ENCODE measurements at regions not wholly inside any gene's neighbourhood (a gene's known extent, or its start where the extent isn't known, plus 50 kb on each side); places are given as distances from the start of the nearest gene placed in this dataset.

DNA sequence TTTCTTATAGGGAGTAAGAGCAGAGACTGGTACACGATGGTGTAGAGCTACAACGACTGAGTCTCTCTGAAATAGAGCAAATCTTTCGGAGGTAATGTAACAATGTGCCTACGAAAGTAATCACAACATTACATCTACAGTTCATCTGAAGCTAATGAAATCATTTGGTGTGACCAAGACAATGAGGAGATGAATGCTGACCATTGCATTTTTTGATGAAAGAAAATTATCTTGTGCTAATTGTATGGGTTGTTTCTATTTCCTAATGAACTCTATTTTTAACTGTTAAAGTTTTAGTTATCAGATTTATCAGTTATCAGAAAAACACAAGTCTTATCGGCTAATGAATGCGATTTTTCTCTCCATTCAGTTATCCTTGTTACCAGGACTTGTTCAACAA lies 913.4 kb downstream of the SLITRK6 start:
- no peaks in the 10 kb centered on the region for H3F3A ChIP-seq (ENCODE audit: low read depth)
- no peak for TF ChIP-seq EZH2phosphoT487 (IDR thresholded peaks at IDR 0.05; ENCODE audit: borderline replicate concordance)
- TF ChIP-seq, protein P1, sequence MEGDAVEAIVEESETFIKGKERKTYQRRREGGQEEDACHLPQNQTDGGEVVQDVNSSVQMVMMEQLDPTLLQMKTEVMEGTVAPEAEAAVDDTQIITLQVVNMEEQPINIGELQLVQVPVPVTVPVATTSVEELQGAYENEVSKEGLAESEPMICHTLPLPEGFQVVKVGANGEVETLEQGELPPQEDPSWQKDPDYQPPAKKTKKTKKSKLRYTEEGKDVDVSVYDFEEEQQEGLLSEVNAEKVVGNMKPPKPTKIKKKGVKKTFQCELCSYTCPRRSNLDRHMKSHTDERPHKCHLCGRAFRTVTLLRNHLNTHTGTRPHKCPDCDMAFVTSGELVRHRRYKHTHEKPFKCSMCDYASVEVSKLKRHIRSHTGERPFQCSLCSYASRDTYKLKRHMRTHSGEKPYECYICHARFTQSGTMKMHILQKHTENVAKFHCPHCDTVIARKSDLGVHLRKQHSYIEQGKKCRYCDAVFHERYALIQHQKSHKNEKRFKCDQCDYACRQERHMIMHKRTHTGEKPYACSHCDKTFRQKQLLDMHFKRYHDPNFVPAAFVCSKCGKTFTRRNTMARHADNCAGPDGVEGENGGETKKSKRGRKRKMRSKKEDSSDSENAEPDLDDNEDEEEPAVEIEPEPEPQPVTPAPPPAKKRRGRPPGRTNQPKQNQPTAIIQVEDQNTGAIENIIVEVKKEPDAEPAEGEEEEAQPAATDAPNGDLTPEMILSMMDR (conservative IDR thresholded peaks at IDR 0.05; ENCODE audit: low read length) = no peak
- H3K4me3 ChIP-seq (ENCODE audit: low read length, poor library complexity, severe bottlenecking) = no peak overlapping the region
- no peaks in the 10 kb centered on the region for H3K9me2 ChIP-seq (replicated peaks; ENCODE audit: low read depth, low read length)
- H3K9ac ChIP-seq (ENCODE audit: low read depth, low read length, poor library complexity, severe bottlenecking) = no peak overlapping the region
- no peaks in the 10 kb centered on the region for H4K20me1 ChIP-seq (ENCODE audit: insufficient read depth, low read length, poor library complexity, severe bottlenecking)
- H3K79me2 ChIP-seq (ENCODE audit: insufficient read depth, low read length) = no peaks in the 10 kb centered on the region
- H3K4me2 ChIP-seq (ENCODE audit: low read depth, low read length, poor library complexity, severe bottlenecking) = no peak overlapping the region
- H3K9me3 ChIP-seq (ENCODE audit: insufficient read depth, low read depth, low read length) = no peaks in the 10 kb centered on the region
- no peaks in the 10 kb centered on the region for H3K36me3 ChIP-seq (ENCODE audit: insufficient read depth, low read length)
- no peaks in the 10 kb centered on the region for H3K4me1 ChIP-seq (ENCODE audit: insufficient read depth, low read length, poor library complexity, severe bottlenecking)
- H2AFZ ChIP-seq (ENCODE audit: low read length) = no peak overlapping the region
- H3K27me3 ChIP-seq (ENCODE audit: insufficient read depth, low read length, poor library complexity, severe bottlenecking) = no peaks in the 10 kb centered on the region

DNA sequence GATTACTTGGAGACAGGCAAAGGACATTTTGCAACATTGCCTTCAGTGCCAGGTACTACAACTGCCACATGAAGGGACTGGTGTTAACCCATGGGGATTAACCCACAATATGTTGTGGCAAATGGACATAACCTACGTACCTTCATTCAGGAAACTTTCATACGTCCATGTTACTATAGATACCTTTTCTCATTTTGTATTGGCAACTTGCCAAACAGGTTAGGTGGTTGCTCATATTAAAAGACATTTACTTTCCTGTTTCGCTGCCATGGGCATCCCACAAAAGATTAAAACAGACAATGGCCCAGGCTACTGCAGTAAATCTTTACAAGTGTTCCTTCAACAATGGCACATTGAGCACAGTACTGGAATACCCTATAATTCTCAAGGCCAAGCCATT lies 925.3 kb downstream of the SLITRK6 start:
- H3K4me2 ChIP-seq (ENCODE audit: low read depth, low read length, poor library complexity, severe bottlenecking) = no peak overlapping the region
- no peaks in the 10 kb centered on the region for H4K20me1 ChIP-seq (ENCODE audit: insufficient read depth, low read length, poor library complexity, severe bottlenecking)
- TF ChIP-seq, protein P1 (conservative IDR thresholded peaks at IDR 0.05; ENCODE audit: low read length) = no peak
- TF ChIP-seq EZH2phosphoT487 (IDR thresholded peaks at IDR 0.05; ENCODE audit: borderline replicate concordance) = no peak
- no peak overlapping the region for H3K9ac ChIP-seq (ENCODE audit: low read depth, low read length, poor library complexity, severe bottlenecking)
- no peaks in the 10 kb centered on the region for H3F3A ChIP-seq (ENCODE audit: low read depth)
- H2AFZ ChIP-seq (ENCODE audit: low read length) = no peak overlapping the region
- H3K36me3 ChIP-seq (ENCODE audit: insufficient read depth, low read length) = no peaks in the 10 kb centered on the region
- H3K27me3 ChIP-seq (ENCODE audit: insufficient read depth, low read length, poor library complexity, severe bottlenecking) = no peaks in the 10 kb centered on the region
- no peak overlapping the region for H3K4me3 ChIP-seq (ENCODE audit: low read length, poor library complexity, severe bottlenecking)
- no peaks in the 10 kb centered on the region for H3K9me2 ChIP-seq (replicated peaks; ENCODE audit: low read depth, low read length)
- no peaks in the 10 kb centered on the region for H3K79me2 ChIP-seq (ENCODE audit: insufficient read depth, low read length)
- H3K4me1 ChIP-seq (ENCODE audit: insufficient read depth, low read length, poor library complexity, severe bottlenecking) = no peaks in the 10 kb centered on the region
- H3K9me3 ChIP-seq (ENCODE audit: insufficient read depth, low read depth, low read length) = no peaks in the 10 kb centered on the region

DNA sequence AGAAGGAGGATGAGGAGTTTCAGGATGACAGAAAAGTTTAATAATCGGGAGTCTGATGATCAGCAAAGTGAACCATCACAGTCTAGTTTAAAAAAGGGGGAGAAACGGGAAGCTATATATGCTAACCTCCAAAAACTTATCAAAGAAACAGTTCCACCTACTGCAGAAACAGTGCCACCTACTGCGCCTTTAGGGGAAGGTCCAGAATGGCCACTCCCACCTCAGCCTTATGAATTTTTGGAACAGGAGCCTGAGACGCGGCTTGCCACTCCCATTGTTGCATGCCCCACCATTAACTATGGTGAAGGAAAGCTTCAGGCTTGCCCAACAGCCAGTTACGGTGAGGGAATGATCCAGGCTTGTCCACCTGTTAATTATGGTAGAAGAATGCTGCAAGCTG lies 929.0 kb downstream of the SLITRK6 start:
- no peaks in the 10 kb centered on the region for H3K9me3 ChIP-seq (ENCODE audit: insufficient read depth, low read depth, low read length)
- peak overlapping the region; percentile 86 for H2AFZ ChIP-seq (ENCODE audit: low read length)

More for the DNA sequence above, 929.0 kb downstream of the SLITRK6 start:
- Histone ChIP-seq H3K27me3 (ENCODE audit: insufficient read depth, low read length, poor library complexity, severe bottlenecking) (no peaks in the 10 kb centered on the region), H3K9ac (ENCODE audit: low read depth, low read length, poor library complexity, severe bottlenecking) (no peak overlapping the region), H3K4me1 (ENCODE audit: insufficient read depth, low read length, poor library complexity, severe bottlenecking) (no peaks in the 10 kb centered on the region), H3K9me2 (replicated peaks; ENCODE audit: low read depth, low read length) (no peaks in the 10 kb centered on the region), H4K20me1 (ENCODE audit: insufficient read depth, low read length, poor library complexity, severe bottlenecking) (no peaks in the 10 kb centered on the region), H3K4me3 (ENCODE audit: low read length, poor library complexity, severe bottlenecking) (no peak overlapping the region), H3K4me2 (ENCODE audit: low read depth, low read length, poor library complexity, severe bottlenecking) (peak overlapping the region; percentile 27), H3K79me2 (ENCODE audit: insufficient read depth, low read length) (no peaks in the 10 kb centered on the region), H3F3A (ENCODE audit: low read depth) (no peaks in the 10 kb centered on the region), H3K36me3 (ENCODE audit: insufficient read depth, low read length) (no peaks in the 10 kb centered on the region)
- TF ChIP-seq EZH2phosphoT487 (IDR thresholded peaks at IDR 0.05; ENCODE audit: borderline replicate concordance) = no peak
- TF ChIP-seq, protein P1 (conservative IDR thresholded peaks at IDR 0.05; ENCODE audit: low read length) = peak; percentile 66
